GM12864 (cell line): ENCODE measurements at regions not wholly inside any gene's neighbourhood (a gene's known extent, or its start where the extent isn't known, plus 50 kb on each side); places are given as distances from the start of the nearest gene placed in this dataset.
A peak's percentile ranks its signal among the peaks of the same experiment; 100 is the strongest.

Experiments
- DNase-seq: peaks from one replicate; pipeline ENCODE4 v3.0.0-alpha.2; 2011; ENCODE audit warnings: low read depth
- H3K4me3 ChIP-seq: 2 replicates; pipeline ENCODE4 v1.5.1; 2011; ENCODE audit warnings: mild to moderate bottlenecking, low read depth, low read length, control low read depth
- CTCF ChIP-seq: IDR thresholded peaks from 2 replicates; pipeline ENCODE4 v1.5.1; 2011; ENCODE audit warnings: low read depth, mild to moderate bottlenecking, moderate library complexity, low read length, control low read depth, inconsistent platforms; ENCODE audit errors: missing control alignments

- no peak for TF ChIP-seq CTCF
- DNase-seq, result no peak
- peak overlapping the region; percentile 72 for H3K4me3 ChIP-seq
Observed at GRCh38 chr7:130912082-130912861, 178.3 kb upstream of the KLF14 start.

- no peak for TF ChIP-seq CTCF
- peak; percentile 73 for DNase-seq
- H3K4me3 ChIP-seq, result peak overlapping the region; percentile 72
Observed at GRCh38 chr7:130912862-130913638, 179.0 kb upstream of the KLF14 start.

GRCh38 chr7:130913639-130914553 lies 179.9 kb upstream of the KLF14 start:
- DNase-seq, result no peak
- H3K4me3 ChIP-seq, result peak overlapping the region; percentile 72; the same call in 1 of the 2 replicates
- no peak for TF ChIP-seq CTCF

GRCh38 chr7:130914554-130915294 lies 180.7 kb upstream of the KLF14 start:
- DNase-seq, result no peak
- no peak for TF ChIP-seq CTCF
- peak overlapping the region; percentile 0; the same call in 1 of the 2 replicates for H3K4me3 ChIP-seq

GRCh38 chr7:130917669-130918128 lies 183.7 kb upstream of the KLF14 start:
- DNase-seq, result no peak
- no peak for TF ChIP-seq CTCF
- H3K4me3 ChIP-seq, result no peak overlapping the region
